ENCODE measurements at regions not wholly inside any gene's neighbourhood (a gene's known extent, or its start where the extent isn't known, plus 50 kb on each side); places are given as distances from the start of the nearest gene placed in this dataset.
"Not testable (repeated sequence)": the region's sequence is repeated elsewhere in the genome, so short reads cannot be mapped to it uniquely, and the experiment has no call there.

DNA sequence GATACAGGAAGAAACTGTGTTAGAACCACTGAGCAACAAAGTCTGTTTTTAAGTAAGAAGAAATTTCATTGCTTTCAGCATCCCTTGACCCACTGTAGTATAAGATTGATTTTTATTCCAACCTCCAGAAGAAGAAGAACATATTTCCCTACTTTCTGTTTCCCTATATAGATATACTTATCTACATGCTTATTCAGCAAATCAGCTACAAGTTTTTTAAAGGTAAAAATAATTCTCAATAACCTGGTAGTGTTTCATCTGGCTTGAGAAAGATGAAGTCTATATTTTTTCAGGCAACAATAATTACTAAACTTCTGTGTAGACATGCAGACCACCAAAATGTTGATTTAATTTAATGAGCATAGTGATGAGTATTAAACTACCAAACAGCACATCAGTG, 201.0 kb downstream of the OSTF1 start:
- DNase-seq: no peak

DNA sequence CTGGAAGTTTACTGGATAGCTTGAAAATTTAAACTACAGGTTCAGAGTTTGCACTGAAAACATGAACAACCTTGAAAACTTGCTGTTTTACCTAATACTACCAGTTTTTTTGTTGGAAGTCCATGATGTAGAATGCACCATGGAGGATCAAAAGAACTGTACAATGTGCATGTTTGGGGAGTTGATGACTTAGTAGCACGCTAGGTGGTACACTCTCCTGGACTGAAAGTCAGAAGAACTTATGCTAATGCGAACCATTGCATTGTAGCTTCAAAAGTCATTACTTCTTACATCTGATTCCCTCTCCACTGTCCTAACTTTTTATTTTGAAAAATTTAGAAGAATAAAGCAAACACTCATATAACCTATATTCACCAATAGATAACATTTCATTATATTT, 211.0 kb downstream of the OSTF1 start:
- no peak for DNase-seq

DNA sequence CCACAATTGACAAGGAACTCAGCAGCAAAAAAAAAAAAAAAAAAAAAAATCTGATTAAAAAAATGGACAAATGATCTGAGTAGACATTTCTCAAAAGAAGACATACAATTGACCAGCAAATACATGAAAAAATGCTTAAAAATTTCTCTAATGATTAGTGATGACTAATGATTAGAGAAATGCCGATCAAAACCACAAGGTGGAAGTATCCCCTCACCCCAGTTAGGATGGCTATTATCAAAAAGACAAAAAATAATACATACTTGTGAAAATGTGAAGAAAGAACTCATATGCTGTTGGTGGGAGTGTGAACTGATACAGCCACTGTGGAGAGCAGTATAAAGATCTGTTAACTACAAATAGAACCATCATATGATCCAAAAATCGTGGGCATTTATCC, 245.3 kb downstream of the OSTF1 start:
- DNase-seq: no peak

DNA sequence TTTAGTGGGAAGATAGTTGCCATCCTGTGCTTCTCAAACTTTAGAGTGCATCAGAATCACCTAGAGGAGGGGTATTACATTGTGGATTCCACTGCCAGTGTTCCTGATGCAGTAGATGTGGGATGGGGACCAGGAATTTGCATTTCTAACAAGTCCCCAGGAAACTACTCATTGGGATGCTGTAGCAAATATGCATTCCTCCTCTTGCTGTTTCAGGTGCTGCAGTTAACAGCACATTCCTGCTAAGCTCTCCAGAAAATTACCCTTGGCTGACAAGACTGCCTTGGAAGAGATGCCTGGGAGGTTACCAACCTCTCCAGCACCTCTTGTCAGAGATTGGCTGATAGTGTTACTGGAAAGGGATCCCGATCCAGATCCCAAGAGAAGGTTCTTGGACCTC, 270.5 kb downstream of the OSTF1 start:
- no peak for DNase-seq

DNA sequence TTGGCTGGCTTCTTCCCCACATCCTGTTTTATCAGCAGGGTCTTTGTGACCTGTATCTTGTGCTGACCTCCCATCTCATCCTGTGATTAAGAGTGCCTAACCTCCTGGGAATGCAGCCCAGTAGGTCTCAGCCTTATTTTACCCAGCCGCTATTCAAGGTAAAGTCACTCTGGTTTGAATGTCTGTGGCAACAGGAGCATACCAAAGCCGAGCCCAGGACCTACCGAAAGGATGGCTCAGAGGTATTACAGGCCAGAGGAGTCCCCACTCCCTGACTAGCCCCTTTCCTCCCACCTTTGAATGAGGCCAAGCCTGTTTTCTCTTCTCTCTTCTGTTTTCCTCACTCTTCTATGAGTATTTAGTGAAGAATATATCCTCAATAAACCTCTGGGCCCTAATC, 271.3 kb downstream of the OSTF1 start:
- no peak for DNase-seq

DNA sequence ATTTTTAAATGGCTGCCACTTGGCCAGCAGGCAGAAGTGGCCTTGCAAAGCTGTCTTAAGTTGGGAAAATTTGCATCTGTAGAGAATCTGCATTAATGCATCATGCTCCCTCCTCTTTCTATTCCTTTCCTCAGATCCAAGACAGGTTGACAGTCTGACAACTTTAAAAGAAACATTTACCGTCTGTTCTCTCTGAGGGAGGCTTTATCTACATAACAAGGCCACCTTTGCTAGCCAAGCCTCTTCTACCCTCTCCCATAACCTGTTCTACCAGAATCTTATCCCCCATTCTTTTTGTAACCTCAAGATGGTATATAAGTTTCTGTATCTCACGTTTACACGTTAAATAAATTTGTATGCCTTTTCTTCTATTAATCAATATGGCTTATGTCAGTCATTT, 271.9 kb downstream of the OSTF1 start:
- DNase-seq: no peak

DNA sequence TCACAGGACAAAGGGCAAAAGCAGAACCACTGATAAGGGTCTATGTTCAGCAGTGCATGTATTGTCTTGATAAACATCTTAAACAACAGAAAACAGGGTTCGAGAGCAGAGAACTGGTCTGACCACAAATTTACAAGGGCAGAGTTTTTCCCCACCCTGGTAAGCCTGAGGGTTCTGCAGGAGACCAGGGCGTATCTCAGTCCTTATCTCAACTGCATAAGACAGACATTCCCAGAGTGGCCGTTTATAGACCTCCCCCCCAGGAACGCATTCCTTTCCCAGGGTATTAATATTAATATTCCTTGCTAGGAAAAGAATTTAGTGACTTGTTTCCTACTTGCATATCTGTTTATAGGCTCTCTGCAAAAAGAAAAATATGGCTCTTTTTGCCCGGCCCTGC, 274.1 kb downstream of the OSTF1 start:
- DNase-seq: not testable (repeated sequence)

DNA sequence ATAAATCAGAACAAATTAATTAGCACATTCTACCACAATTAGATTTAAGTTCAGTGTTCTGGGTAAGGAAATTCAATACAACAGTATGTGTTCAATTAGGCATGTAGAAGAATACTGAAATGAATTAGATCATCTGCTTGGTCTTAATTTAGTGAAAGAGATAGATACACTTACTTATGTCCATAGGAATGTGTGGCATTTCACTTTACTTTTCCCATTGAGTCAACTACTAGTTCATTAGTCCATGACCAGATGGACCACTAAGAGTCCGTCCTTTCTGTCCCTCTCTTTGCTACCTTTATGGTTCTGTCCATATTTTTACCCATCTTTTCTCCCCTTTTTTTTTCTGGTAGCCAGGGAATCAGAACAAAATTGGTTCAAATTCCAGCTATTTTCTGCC, 276.9 kb downstream of the OSTF1 start:
- DNase-seq: no peak

DNA sequence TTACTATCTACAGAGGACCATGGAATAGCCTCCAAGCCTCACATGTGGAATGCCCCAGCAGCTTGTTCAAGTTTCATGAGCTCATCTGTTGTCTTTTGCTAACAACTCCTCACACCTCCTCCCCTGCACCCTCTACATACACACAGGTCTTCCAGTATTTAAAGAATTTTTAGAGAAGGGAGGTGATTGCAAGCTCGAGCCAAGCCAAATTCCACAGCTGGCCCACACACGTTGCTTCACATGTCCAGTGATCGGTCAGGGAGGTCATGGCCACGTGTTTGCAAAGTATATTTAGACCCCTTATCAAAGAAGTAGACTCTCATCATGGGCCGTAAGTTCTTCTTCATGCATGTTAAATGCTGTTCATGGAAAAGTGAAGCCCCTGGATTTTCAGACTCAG, 281.7 kb downstream of the OSTF1 start:
- no peak for DNase-seq

DNA sequence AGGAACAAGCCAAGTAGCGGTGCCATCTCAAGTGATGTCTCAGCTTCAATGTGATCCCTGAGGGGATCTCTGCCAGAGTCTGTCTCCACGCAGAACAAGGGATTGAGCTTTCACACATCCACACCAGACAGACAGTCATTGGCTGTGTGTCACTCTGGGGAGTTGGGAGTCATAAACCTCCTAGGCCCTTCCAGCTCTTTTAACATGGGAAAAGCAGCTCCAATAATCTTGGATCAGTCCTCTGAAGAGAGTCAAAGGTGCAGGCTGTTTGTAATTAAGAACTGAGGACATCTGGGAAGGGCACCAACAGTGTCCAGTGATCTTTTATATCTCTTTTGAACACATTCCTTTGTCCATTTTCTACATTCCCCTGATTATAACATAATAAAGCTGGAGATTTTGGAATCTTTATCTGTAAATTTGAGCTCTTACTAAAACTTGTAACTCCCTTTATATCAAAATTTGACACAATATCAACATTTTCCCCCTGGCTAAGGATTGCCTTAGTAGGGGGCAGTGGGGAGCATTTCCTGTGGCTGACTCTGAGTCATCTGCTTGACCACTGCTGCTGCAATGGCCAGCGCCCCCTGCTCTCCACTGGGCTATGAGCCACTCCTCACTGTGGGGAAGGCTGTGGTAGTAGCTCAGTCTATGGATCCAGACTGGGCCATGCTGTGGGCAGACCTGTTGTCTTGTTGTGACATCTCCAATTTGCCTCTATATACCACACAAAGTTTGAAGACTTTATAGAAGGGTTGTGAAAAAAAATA, 284.4 kb downstream of the OSTF1 start:
- no peak for DNase-seq

DNA sequence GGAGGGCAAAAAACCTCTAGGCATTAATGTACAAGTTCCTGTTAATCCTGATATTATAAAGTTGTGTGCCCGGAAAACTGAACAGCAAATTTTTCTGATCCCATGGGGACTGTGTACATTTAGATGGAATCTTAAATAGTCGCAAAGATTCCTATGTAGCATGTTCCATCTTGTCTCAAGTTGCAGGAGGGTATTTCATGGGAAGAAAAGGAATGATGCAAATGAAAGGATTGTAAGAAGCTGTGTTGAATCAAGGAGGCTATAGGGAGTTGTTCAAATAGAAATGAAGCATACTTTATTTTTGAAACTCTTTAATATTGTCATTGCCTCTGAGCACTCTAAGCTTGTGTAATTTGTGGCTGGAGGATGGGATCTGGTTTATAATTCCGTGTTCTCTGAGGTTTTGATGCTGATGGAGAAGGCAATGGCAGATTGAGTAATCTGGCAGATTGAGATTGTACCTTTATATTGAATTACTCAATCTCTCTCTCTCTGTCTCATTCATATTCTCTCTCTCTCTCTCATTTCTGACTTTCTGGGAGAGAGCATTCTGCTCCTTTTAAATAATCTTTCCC, 288.5 kb downstream of the OSTF1 start:
- no peak for DNase-seq

DNA sequence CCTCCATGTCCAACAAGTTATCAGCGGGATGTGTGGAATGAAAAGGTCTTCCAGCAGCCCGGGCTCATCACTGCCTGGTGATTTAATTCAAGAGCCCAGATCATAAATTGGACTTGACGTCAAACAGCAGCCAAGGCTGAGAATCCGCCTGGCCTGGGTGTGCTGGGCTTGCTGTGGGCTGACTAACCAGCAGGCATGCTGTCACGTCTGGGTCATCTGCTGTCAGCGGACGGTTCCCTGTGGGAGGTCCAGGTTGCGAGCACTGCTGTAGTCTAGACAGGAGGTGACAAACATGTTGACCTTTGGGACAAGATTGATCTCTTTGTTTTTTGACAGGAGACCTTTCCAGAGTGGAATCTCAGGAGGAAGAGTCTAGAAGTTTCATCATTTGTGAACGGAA, 289.7 kb downstream of the OSTF1 start:
- DNase-seq: no peak

DNA sequence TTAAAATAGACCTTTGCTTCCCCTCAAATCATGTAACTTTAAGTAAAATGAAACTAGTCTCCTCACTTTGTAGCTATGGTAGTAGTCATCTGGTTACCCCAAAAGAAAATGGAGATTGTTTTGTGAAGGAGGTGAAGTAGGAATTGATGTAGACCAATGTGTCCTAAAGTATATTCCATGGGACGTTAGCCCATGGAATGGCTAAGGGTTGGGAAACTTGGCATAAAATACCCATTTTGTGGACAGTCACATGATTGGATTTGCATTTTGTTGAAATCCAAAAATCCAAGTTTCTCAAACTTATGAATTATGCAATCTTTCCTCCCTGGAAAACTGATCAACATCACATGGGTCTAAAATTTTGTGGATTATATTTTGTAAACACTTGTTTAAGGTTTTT, 290.6 kb downstream of the OSTF1 start:
- DNase-seq: no peak

DNA sequence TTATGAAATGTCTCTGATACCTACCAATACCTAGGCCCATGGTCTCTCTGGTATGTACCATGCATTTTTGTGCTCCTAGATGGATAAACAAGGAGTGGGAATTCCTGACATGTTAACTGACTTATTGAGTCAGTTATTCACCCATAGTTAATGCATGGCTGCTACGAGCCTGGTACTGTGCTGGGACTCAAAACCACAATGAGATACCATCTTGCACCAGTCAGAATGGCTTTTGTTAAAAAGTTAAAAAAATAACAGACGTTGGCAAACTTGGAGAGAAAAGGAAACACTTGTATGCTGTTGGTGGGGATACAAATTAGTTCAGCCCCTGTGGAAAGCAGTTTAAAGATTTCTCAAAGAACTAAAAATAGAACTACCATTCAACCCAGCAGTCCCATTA, 293.8 kb downstream of the OSTF1 start:
- no peak for DNase-seq

DNA sequence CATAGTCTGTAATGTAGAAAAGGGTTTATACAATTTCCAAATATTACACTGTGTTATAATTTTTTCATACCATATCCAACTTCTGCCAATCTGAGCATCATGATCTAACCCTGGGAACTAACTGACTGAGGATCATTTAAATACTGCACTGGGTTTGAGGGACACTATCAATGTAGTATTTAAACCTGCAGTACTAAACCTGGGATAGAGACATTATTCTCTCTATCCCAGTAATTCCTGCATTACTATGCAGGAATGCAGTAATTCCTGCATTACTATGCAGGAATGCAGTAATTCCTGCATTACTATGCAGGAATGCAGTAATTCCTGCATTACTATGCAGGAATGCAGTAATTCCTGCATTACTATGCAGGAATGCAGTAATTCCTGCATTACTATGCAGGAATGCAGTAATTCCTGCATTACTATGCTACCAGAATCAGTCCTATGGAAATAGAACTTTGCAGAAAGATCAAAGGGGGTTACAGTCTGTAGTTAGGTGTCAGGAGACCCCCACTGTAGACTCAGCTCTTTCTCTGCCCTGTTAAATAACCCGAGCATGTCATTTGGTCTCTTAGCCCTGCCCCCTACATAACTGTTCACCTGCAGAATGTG, 295.2 kb downstream of the OSTF1 start:
- not testable (repeated sequence) for DNase-seq

DNA sequence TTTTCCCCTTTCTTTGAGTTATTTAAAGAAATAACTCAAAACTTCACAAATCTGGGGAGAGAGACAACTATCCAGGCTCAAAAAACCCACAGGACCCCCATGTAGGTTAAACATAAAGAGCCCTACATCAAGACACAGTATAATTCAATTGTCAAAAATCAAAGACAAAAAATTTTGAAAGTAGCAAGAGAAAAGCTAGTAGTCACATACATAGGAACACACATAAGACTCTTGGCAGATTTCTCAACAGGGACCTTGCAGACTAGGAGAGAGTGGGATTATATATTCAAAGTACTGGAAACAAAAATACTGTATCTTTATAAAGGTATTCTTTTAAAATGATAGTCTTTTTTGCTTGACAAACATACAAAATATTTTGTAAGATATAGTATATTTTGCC, 296.9 kb downstream of the OSTF1 start:
- DNase-seq: no peak

DNA sequence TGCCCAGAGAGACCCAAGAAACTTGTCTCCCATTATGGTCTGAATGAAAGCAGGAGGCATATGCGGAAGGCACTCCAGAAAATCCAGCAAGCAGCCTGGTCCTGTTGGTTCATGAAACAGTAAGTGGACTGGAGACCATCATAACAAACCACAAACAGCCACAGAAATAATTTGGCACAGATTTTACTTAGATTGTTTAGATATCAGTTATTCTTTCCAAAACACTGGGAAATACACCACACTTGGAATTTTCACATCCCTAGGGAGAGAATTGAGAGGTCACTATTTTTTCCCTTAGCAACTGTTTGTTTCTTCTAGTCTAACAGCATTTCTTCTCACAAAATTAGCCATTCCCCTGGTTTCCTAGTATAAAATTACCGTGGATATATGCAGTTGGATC, 300.8 kb downstream of the OSTF1 start:
- no peak for DNase-seq

DNA sequence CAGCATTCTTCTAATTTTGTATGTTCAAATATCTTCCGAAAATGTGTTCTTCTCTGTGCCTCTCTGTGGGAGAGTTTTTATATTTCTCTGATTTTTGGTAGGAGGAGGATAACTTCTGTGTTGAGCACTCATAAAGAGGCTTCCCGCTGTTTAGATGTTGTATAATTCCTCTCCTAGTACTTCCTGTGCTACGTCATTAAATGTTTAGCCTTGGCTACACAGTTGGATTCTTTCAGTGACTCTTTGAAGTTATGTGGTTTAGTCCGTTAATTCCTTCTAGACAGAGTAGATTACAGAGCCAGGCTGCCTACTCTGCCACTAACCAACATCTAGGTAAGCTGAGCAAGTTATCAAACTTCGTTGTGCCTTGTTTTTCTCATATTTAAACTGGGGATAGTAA, 302.6 kb downstream of the OSTF1 start:
- no peak for DNase-seq

DNA sequence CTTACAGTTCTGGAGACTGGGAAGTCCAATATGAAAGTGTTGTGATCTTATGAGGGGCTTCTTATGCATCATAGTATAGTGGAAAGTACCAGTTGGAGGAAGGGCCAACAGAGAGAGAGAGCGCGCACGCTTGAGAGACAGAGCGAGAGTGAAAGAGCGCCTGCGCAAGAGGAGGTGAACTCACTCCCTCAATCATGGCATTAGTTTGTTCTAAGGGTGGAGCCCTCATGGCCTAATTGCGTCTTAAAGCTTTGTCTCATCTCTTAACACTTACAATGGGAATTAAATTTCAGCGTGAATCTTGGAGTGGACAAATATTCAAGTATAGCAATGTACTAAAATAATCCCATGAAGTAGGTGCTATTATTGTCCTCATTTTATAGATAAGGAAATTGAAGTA, 303.2 kb downstream of the OSTF1 start:
- DNase-seq: no peak

DNA sequence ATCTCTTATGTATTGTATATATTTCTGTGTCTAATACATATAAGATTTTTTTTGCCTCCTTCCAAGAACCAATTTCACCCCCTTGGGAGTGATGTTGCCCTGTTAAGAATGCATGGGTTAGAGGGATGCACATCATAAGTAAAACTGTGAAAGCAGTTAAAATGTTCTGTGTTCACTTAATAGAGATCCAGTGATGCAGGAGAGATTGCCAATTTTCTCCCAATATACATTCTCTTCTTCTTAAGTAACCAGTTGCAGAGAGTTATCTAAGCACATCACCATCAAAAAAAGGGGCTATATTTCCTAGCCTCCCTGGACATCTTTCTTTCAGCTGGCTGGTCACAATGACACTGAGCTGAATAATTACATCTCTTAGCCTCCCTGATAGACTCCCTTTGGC, 307.0 kb downstream of the OSTF1 start:
- DNase-seq: no peak

DNA sequence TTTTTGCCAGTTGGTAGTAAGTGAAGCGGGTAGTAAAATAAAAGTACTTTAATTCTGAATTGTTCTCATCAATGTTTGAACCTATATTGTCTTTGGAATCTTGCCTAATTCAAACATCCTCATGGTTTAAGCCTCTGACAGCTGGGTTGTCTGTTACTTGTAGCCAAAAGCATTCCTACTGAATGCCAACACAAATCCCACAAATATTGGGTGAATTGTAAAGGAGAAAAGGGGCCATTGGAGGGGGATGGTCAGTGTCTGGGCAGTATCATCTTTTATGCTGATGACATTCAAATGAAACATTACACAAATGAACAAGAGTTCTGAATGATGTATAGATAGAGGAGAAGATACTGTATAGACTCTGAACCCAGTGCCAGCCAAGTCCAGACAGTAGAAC, 309.5 kb downstream of the OSTF1 start:
- DNase-seq: no peak

DNA sequence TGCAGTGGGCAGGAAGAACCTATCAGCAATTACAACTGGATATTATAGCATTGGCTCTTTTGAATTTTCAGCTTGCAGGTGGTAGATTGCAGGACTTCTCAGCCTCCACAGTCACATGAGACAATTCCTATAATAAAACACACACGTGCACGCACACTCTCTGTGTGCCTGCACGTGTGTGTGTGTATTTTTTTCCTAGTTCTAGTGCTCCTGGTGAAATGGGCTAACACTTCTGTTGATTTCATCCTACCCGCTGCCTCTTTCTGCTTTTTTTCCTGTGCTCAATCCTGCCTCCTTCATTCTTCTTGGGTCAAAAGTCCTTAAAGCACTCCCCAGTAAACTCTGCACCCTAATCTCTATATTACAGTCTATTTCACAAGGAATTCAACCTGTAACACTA, 320.1 kb downstream of the OSTF1 start:
- no peak for DNase-seq

DNA sequence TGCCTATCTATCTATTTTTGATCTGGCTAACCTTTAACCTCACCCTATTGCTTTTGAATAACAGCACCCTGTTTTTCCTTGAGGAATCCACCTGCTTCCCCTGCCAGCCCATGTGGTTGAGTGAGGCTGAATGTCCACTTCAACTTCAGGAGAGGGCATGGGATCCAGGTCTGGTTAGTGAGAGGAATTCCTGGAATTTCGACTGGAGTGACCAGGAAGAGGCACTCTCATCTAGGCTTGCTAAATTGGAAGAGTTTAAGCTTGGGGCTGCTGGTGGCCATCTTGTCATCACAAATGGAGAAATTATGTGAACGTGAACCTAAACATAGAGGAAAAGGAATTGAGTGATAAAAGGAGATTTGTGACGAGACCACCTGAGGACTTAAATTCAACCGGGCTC, 322.1 kb downstream of the OSTF1 start:
- DNase-seq: no peak

DNA sequence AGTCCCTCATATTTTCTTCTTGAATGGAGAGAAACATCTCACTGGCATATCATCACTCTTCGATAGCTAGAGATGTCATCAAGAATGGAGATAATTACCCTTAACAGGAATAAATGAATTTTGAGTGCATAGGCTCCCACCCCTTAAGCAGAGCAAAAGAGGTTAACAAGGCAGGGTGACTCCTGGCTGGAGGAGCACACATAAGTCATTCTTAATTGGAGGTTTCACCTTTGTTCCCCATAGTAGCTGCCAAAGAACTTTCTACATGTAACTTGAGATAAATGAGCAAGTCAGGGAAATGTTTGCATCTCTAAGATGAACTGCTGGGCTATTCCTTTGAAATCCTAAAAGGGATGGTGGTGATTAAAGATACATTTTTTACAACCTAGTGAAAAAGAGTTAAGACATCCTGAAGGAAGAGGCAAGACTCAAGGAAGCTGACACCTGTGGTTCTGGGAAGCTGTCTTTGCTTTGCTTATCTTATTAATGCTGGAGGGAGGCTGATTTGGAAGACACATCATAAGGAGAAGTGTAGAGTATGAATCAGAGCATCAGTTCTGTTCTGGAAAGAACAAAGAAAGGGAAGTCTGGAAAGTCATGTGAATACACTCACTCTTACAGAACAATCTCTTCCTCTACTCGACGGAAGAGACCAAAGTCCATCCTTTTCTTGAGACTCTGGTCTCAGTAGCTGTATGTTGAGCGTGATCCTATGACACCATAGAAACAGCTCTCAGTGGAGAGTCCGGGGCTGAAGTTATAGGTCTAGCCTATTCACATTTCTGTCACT, 326.3 kb downstream of the OSTF1 start:
- DNase-seq: no peak
